ENCODE measurements at regions not wholly inside any gene's neighbourhood (a gene's known extent, or its start where the extent isn't known, plus 50 kb on each side); places are given as distances from the start of the nearest gene placed in this dataset.

DNA sequence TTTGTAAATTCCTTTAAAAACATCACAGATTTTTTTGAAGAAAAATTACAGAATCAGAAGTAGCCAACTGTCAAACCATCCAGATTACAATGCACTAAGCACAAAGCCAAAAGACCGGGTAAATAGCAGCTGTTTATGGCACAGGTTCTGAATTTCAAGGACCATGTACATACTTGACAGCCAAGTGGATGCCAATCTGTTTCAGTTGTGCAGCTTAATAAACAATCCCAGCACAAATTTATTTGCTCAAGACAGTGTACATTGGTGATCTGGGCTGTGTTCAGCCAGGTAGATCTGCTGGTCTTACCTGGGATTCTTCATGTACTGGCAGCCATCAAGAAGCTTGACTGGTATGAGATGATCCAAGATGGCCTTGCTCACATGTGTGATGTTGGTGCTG, 229.8 kb upstream of the FLRT2 start:
- TF ChIP-seq CTCF (conservative IDR thresholded peaks at IDR 0.05; ENCODE audit: low read length) (no peak), EZH2phosphoT487 (IDR thresholded peaks at IDR 0.05; ENCODE audit: borderline replicate concordance, low read depth, low read length) (no peak)

Data from OCI-LY7 (cell line).